ENCODE measurements at regions not wholly inside any gene's neighbourhood (a gene's known extent, or its start where the extent isn't known, plus 50 kb on each side); places are given as distances from the start of the nearest gene placed in this dataset.

DNA sequence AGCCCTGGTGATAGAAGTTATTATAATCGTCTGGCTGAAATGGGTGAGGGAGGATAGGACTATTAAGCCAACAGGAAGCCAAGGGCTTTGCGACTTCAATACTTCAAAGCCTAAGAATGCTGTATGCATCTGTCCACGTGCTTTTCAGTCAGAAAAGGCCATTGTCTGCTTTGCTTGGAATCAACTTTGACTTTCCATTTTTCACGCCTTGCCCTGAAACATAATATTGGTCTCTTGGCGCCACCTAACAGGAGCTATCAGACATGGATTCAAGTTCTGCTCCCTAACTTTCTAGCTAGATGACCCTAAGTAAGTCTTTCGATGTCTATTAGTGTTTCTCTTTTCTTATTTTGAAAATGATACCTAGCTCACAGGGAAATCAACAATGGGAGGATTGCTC is 572.6 kb downstream of the TLR4 start (continued):
- TF ChIP-seq, protein P1, sequence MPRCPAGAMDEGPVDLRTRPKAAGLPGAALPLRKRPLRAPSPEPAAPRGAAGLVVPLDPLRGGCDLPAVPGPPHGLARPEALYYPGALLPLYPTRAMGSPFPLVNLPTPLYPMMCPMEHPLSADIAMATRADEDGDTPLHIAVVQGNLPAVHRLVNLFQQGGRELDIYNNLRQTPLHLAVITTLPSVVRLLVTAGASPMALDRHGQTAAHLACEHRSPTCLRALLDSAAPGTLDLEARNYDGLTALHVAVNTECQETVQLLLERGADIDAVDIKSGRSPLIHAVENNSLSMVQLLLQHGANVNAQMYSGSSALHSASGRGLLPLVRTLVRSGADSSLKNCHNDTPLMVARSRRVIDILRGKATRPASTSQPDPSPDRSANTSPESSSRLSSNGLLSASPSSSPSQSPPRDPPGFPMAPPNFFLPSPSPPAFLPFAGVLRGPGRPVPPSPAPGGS (IDR thresholded peaks at IDR 0.05; ENCODE audit: borderline replicate concordance, insufficient read depth, low read depth, low read length, poor library complexity, severe bottlenecking), result no peak
- TF ChIP-seq CBX5 (IDR thresholded peaks at IDR 0.05; ENCODE audit: low read depth) (no peak), EZH2 (IDR thresholded peaks at IDR 0.05; ENCODE audit: borderline replicate concordance, control insufficient read depth, low read depth, low read length) (no peak), EGR1 (IDR thresholded peaks at IDR 0.05; ENCODE audit: borderline replicate concordance in 1 of 2, low read depth in 2 of 2, low read length in 2 of 2) (no peak)
- TF ChIP-seq, protein P2, sequence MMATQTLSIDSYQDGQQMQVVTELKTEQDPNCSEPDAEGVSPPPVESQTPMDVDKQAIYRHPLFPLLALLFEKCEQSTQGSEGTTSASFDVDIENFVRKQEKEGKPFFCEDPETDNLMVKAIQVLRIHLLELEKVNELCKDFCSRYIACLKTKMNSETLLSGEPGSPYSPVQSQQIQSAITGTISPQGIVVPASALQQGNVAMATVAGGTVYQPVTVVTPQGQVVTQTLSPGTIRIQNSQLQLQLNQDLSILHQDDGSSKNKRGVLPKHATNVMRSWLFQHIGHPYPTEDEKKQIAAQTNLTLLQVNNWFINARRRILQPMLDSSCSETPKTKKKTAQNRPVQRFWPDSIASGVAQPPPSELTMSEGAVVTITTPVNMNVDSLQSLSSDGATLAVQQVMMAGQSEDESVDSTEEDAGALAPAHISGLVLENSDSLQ (IDR thresholded peaks at IDR 0.05), result no peak
- TF ChIP-seq, protein P3, sequence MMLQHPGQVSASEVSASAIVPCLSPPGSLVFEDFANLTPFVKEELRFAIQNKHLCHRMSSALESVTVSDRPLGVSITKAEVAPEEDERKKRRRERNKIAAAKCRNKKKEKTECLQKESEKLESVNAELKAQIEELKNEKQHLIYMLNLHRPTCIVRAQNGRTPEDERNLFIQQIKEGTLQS (IDR thresholded peaks at IDR 0.05; ENCODE audit: borderline replicate concordance, extremely low read depth, low read depth, low read length), result no peak

DNA sequence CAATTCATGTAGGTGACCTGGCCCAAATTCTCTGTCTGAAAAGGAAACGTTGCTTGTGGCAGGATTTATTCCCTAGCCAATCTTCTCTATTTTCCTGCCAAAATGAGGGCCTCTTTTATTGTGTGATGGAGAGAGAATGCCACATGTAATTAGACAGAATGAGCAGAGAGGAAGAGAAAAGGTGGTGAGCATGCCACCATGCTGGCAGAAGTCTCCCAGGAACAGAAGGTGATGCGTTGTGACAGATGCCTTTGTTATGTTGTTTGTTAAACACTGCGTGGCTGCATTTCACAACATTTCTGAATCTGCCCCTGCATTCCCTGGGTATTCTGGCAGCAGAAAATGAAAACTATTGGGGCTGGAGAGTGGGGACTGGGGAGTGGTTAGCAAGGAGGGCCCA is 577.6 kb downstream of the TLR4 start:
- H3K9me3 ChIP-seq (replicated peaks; ENCODE audit: control insufficient read depth, insufficient read depth, low read length), result no peaks in the 10 kb centered on the region
- H3K27me3 ChIP-seq (replicated peaks in 1 of 2; ENCODE audit: control insufficient read depth in 2 of 2, insufficient read depth in 2 of 2, low read length in 1 of 2), result no peaks in the 10 kb centered on the region
- no peaks in the 10 kb centered on the region for H3K36me3 ChIP-seq (ENCODE audit: control insufficient read depth in 2 of 2, insufficient read depth in 2 of 2, low read length in 1 of 2)
- H4K20me1 ChIP-seq (ENCODE audit: control insufficient read depth, insufficient read depth), result no peaks in the 10 kb centered on the region
- H3K4me3 ChIP-seq, result no peak overlapping the region
- no peak overlapping the region for H3K9ac ChIP-seq (ENCODE audit: control insufficient read depth, insufficient read depth, low read length)
- H2AFZ ChIP-seq (ENCODE audit: control insufficient read depth, low read depth, low read length), result no peak overlapping the region
- POLR2A ChIA-PET, result no interaction called here
- FAIRE-seq, result no peak
- TF ChIP-seq BACH1 (IDR thresholded peaks at IDR 0.05; ENCODE audit: borderline replicate concordance), result no peak
- TF ChIP-seq, protein P4, sequence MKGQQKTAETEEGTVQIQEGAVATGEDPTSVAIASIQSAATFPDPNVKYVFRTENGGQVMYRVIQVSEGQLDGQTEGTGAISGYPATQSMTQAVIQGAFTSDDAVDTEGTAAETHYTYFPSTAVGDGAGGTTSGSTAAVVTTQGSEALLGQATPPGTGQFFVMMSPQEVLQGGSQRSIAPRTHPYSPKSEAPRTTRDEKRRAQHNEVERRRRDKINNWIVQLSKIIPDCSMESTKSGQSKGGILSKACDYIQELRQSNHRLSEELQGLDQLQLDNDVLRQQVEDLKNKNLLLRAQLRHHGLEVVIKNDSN (IDR thresholded peaks at IDR 0.05; ENCODE audit: borderline replicate concordance, extremely low read length, insufficient read depth, low read depth, low read length), result no peak
- TF ChIP-seq HDAC6 (IDR thresholded peaks at IDR 0.05; ENCODE audit: unreplicated experiment), result no peak
- TF ChIP-seq ETV6 (conservative IDR thresholded peaks at IDR 0.05 in 1 of 2, IDR thresholded peaks at IDR 0.05 in 1 of 2; ENCODE audit: borderline replicate concordance in 1 of 2, low read depth in 1 of 2), result no peak
- TF ChIP-seq BCLAF1 (IDR thresholded peaks at IDR 0.05), result no peak
- TF ChIP-seq MXI1 (IDR thresholded peaks at IDR 0.05; ENCODE audit: low read depth, low read length), result no peak
- TF ChIP-seq NR2C2 (IDR thresholded peaks at IDR 0.05; ENCODE audit: borderline replicate concordance, control insufficient read depth, insufficient read length, low read depth), result no peak
- no peak for TF ChIP-seq MYC (IDR thresholded peaks at IDR 0.05; ENCODE audit: insufficient read depth, insufficient read length, insufficient replicate concordance, low read length, severe bottlenecking)
- no peak for TF ChIP-seq TBL1XR1 (IDR thresholded peaks at IDR 0.05; ENCODE audit: low read depth, low read length)
- no peak for TF ChIP-seq IKZF2 (IDR thresholded peaks at IDR 0.05)
- SMC1A ChIA-PET (ENCODE audit: uncharacterized antibody, unreplicated experiment), result no interaction called here
- no peaks in the 10 kb centered on the region for H3K4me1 ChIP-seq (ENCODE audit: control insufficient read depth, insufficient read depth, low read length)
- DNase-seq (ENCODE audit: low read depth, low spot score), result no peak
- BruUV-seq (replicated peaks), result no TSS peak
- intact Hi-C loops (cut with micrococcal nuclease; ENCODE audit: unreplicated experiment) (no loop called here), in situ Hi-C loops (cut with MboI) (no loop called here)
- ATAC-seq, result no peak
- 3% methylated on average over 3 of the region's 3 CpGs for WGBS (ENCODE audit: insufficient coverage, insufficient replicate concordance, low lambda C conversion rate, missing lambda C conversion rate)
- RAD21 ChIA-PET (ENCODE audit: unreplicated experiment), result no interaction called here
- CTCF ChIA-PET, result no interaction called here
- no peak overlapping the region for H3K27ac ChIP-seq (ENCODE audit: control insufficient read depth, insufficient read depth)
- H3K79me2 ChIP-seq (ENCODE audit: control insufficient read depth, insufficient read depth, low read length), result no peaks in the 10 kb centered on the region
- no peak overlapping the region for H3K4me2 ChIP-seq (ENCODE audit: control insufficient read depth, insufficient read depth)

Measured in GM12878 (cell line).